Loucy (cell line): ENCODE measurements at regions not wholly inside any gene's neighbourhood (a gene's known extent, or its start where the extent isn't known, plus 50 kb on each side); places are given as distances from the start of the nearest gene placed in this dataset.

Source experiments
- H2AFZ ChIP-seq: fragments of 200-600 bp; sonication (generic); 2 replicates; pipeline ENCODE4 v1.6.0; 2016; ENCODE audit warnings: antibody characterized with exemption, mild to moderate bottlenecking, low read length, moderate library complexity
- H3F3A ChIP-seq: fragments of 200-600 bp; 2 replicates; pipeline ENCODE4 v1.6.0; 2016; ENCODE audit warnings: antibody characterized with exemption, low read depth, mild to moderate bottlenecking
- H3K27me3 ChIP-seq: fragments of 200-600 bp; sonication (generic); 2 replicates; pipeline ENCODE4 v1.6.1; 2014; ENCODE audit warnings: low read length, mild to moderate bottlenecking; ENCODE audit not compliant: insufficient read depth, poor library complexity, severe bottlenecking
- H3K36me3 ChIP-seq: fragments of 200-600 bp; sonication (generic); 2 replicates; pipeline ENCODE4 v1.6.1; 2016; ENCODE audit warnings: low read length; ENCODE audit not compliant: insufficient read depth
- H3K4me1 ChIP-seq: fragments of 200-600 bp; sonication (generic); 2 replicates; pipeline ENCODE4 v1.5.1; 2014; ENCODE audit warnings: low read length, mild to moderate bottlenecking; ENCODE audit not compliant: insufficient read depth, poor library complexity, severe bottlenecking
- H3K4me2 ChIP-seq: fragments of 200-600 bp; sonication (generic); 2 replicates; pipeline ENCODE4 v1.6.0; 2014; ENCODE audit warnings: antibody characterized with exemption, low read length, low read depth, mild to moderate bottlenecking; ENCODE audit not compliant: poor library complexity, severe bottlenecking
- H3K4me3 ChIP-seq: fragments of 200-600 bp; sonication (generic); 2 replicates; pipeline ENCODE4 v1.5.1; 2014; ENCODE audit warnings: low read length, mild to moderate bottlenecking, mixed read lengths; ENCODE audit not compliant: poor library complexity, severe bottlenecking
- H3K79me2 ChIP-seq: fragments of 200-600 bp; sonication (generic); 2 replicates; pipeline ENCODE4 v1.6.1; 2014; ENCODE audit warnings: low read length; ENCODE audit not compliant: insufficient read depth
- H3K9ac ChIP-seq: fragments of 200-600 bp; sonication (generic); 2 replicates; pipeline ENCODE4 v1.6.0; 2014; ENCODE audit warnings: mild to moderate bottlenecking, low read depth, low read length, moderate library complexity; ENCODE audit not compliant: poor library complexity, severe bottlenecking
- H3K9me2 ChIP-seq: fragments of 200-600 bp; sonication (generic); replicated peaks from 2 replicates; pipeline ENCODE4 v1.6.1; 2016; ENCODE audit warnings: low read depth, low read length, mixed read lengths
- H3K9me3 ChIP-seq: fragments of 200-600 bp; sonication (generic); 2 replicates; pipeline ENCODE4 v1.6.1; 2014; ENCODE audit warnings: mild to moderate bottlenecking, antibody characterized with exemption, low read length, low read depth; ENCODE audit not compliant: insufficient read depth
- H4K20me1 ChIP-seq: fragments of 200-600 bp; sonication (generic); 2 replicates; pipeline ENCODE4 v1.6.0; 2014; ENCODE audit warnings: antibody characterized with exemption, low read length, mild to moderate bottlenecking; ENCODE audit not compliant: insufficient read depth, poor library complexity, severe bottlenecking
- CTCF ChIP-seq: fragments of 200-600 bp; sonication (generic); conservative IDR thresholded peaks from 2 replicates; pipeline ENCODE4 v1.5.1; 2014; ENCODE audit warnings: mild to moderate bottlenecking, antibody characterized with exemption, low read length
- EZH2phosphoT487 ChIP-seq: fragments of 200-600 bp; IDR thresholded peaks from 2 replicates; pipeline ENCODE4 v1.6.1; 2018; ENCODE audit warnings: antibody characterized with exemption, mild to moderate bottlenecking, moderate library complexity, borderline replicate concordance

GRCh38 chr6:140956571-140957369 lies 1176.0 kb upstream of the GJE1 start:
- H4K20me1 ChIP-seq = no peaks in the 10 kb centered on the region
- no peaks in the 10 kb centered on the region for H3F3A ChIP-seq
- H3K9me3 ChIP-seq = no peaks in the 10 kb centered on the region
- no peak overlapping the region for H3K9ac ChIP-seq
- TF ChIP-seq EZH2phosphoT487 (no peak), CTCF (no peak)
- H3K4me1 ChIP-seq = no peaks in the 10 kb centered on the region
- H3K27me3 ChIP-seq = no peaks in the 10 kb centered on the region
- no peaks in the 10 kb centered on the region for H3K36me3 ChIP-seq
- no peak overlapping the region for H3K4me2 ChIP-seq
- H3K4me3 ChIP-seq = no peak overlapping the region
- H2AFZ ChIP-seq = no peak overlapping the region
- H3K79me2 ChIP-seq = no peaks in the 10 kb centered on the region
- no peaks in the 10 kb centered on the region for H3K9me2 ChIP-seq

GRCh38 chr6:140940251-140940925 lies 1192.3 kb upstream of the GJE1 start:
- Histone ChIP-seq H4K20me1 (no peaks in the 10 kb centered on the region), H3K79me2 (no peaks in the 10 kb centered on the region), H3K27me3 (no peaks in the 10 kb centered on the region), H2AFZ (no peak overlapping the region), H3K9ac (no peak overlapping the region), H3K4me2 (no peak overlapping the region), H3K9me2 (no peaks in the 10 kb centered on the region), H3K4me3 (no peak overlapping the region), H3K36me3 (no peaks in the 10 kb centered on the region), H3K9me3 (0 out of 2 replicates have a peak, but pooled peaks cover 3% of the 10 kb centered on the region), H3K4me1 (no peaks in the 10 kb centered on the region), H3F3A (no peaks in the 10 kb centered on the region)
- TF ChIP-seq EZH2phosphoT487 (no peak), CTCF (no peak)

GRCh38 chr6:140932909-140933308 lies 1199.8 kb upstream of the GJE1 start:
- H3F3A ChIP-seq = no peaks in the 10 kb centered on the region
- no peaks in the 10 kb centered on the region for H3K4me1 ChIP-seq
- no peaks in the 10 kb centered on the region for H3K36me3 ChIP-seq
- no peaks in the 10 kb centered on the region; the same call in 1 of the 2 replicates for H3K9me2 ChIP-seq
- no peak for TF ChIP-seq EZH2phosphoT487
- no peak for TF ChIP-seq CTCF
- H3K9ac ChIP-seq = no peak overlapping the region
- H3K4me3 ChIP-seq = no peak overlapping the region
- H4K20me1 ChIP-seq = no peaks in the 10 kb centered on the region
- no peak overlapping the region for H3K4me2 ChIP-seq
- H3K79me2 ChIP-seq = no peaks in the 10 kb centered on the region
- H3K9me3 ChIP-seq = no peaks in the 10 kb centered on the region
- no peak overlapping the region for H2AFZ ChIP-seq
- H3K27me3 ChIP-seq = no peaks in the 10 kb centered on the region
